Fibroblast of skin of scalp (primary cell): ENCODE measurements at regions not wholly inside any gene's neighbourhood (a gene's known extent, or its start where the extent isn't known, plus 50 kb on each side); places are given as distances from the start of the nearest gene placed in this dataset.

ENCODE experiments used
- DNase-seq: peaks from one replicate; pipeline ENCODE4 v3.0.0-alpha.2; 2013

GRCh38 chr2:234631646-234632514 lies 135.0 kb upstream of the ARL4C start:
- no peak for DNase-seq

- DNase-seq = no peak
Observed at GRCh38 chr2:234630801-234631261, 133.9 kb upstream of the ARL4C start.

- DNase-seq = no peak
Observed at GRCh38 chr2:234629596-234629995, 132.7 kb upstream of the ARL4C start.

GRCh38 chr2:234628953-234629352 lies 132.1 kb upstream of the ARL4C start:
- DNase-seq = no peak

GRCh38 chr2:234627308-234627707 lies 130.4 kb upstream of the ARL4C start:
- DNase-seq = no peak

- DNase-seq = no peak
Observed at GRCh38 chr2:234626566-234627130, 129.8 kb upstream of the ARL4C start.

GRCh38 chr2:234625626-234626250 lies 128.9 kb upstream of the ARL4C start:
- DNase-seq = no peak

GRCh38 chr2:234623521-234623991 lies 126.7 kb upstream of the ARL4C start:
- DNase-seq = no peak

- no peak for DNase-seq
Observed at GRCh38 chr2:234621120-234621519, 124.2 kb upstream of the ARL4C start.

GRCh38 chr2:234620018-234620417 lies 123.1 kb upstream of the ARL4C start:
- DNase-seq = no peak

GRCh38 chr2:234615643-234616356 lies 118.9 kb upstream of the ARL4C start:
- DNase-seq = no peak

- DNase-seq = no peak
Observed at GRCh38 chr2:234611209-234611608, 114.3 kb upstream of the ARL4C start.

- DNase-seq = no peak
Observed at GRCh38 chr2:234608946-234609345, 112.1 kb upstream of the ARL4C start.

- DNase-seq = no peak
Observed at GRCh38 chr2:234607691-234608090, 110.8 kb upstream of the ARL4C start.

- DNase-seq = no peak
Observed at GRCh38 chr2:234606896-234607295, 110.0 kb upstream of the ARL4C start.

GRCh38 chr2:234603619-234604018 lies 106.7 kb upstream of the ARL4C start:
- DNase-seq = no peak

GRCh38 chr2:234601213-234601612 lies 104.3 kb upstream of the ARL4C start:
- DNase-seq = no peak

GRCh38 chr2:234597576-234597861 lies 100.6 kb upstream of the ARL4C start:
- no peak for DNase-seq

GRCh38 chr2:234596696-234597575 lies 100.1 kb upstream of the ARL4C start:
- DNase-seq = no peak

- DNase-seq = peak; percentile 46
Observed at GRCh38 chr2:234595829-234596228, 98.9 kb upstream of the ARL4C start.

- DNase-seq = no peak
Observed at GRCh38 chr2:234594715-234595114, 97.8 kb upstream of the ARL4C start.

GRCh38 chr2:234593636-234594035 lies 96.8 kb upstream of the ARL4C start:
- peak; percentile 31 for DNase-seq
